Activated naive CD8-positive, alpha-beta T cell treated with anti-CD3 and anti-CD28 coated beads, Interleukin-2, amount 10 ng/mL, durations not matched to agents 7 days and 5 days (primary cell): ENCODE measurements at regions not wholly inside any gene's neighbourhood (a gene's known extent, or its start where the extent isn't known, plus 50 kb on each side); places are given as distances from the start of the nearest gene placed in this dataset.
"Not testable (repeated sequence)": the region's sequence is repeated elsewhere in the genome, so short reads cannot be mapped to it uniquely, and the experiment has no call there.

Source experiments
- ATAC-seq: fragments of 150-1000 bp; cut with Tn5 transposase; one replicate; pipeline ENCODE4 v1.10.0; 2021; ENCODE audit warnings: low read depth, moderate library complexity
- POLR2A ChIA-PET: fragments of 350-600 bp; sonication (Branson Sonifier 250); formaldehyde crosslinking; loops from one replicate; lab custom pipeline; 2021; ENCODE audit warnings: antibody characterized with exemption; lab: Charles Lee
- DNase-seq: peaks from one replicate; pipeline ENCODE4 v3.0.0; 2021
- H3K27ac Mint-ChIP-seq: one replicate; pipeline ENCODE4 v1.8.0; 2022; ENCODE audit warnings: mild to moderate bottlenecking, mixed read lengths
- H3K27me3 Mint-ChIP-seq: one replicate; pipeline ENCODE4 v1.8.0; 2022; ENCODE audit warnings: mild to moderate bottlenecking, moderate library complexity, mixed read lengths
- H3K36me3 Mint-ChIP-seq: one replicate; pipeline ENCODE4 v1.8.0; 2021; ENCODE audit warnings: mild to moderate bottlenecking, mixed read lengths
- H3K4me1 Mint-ChIP-seq: one replicate; pipeline ENCODE4 v1.8.0; 2021; ENCODE audit warnings: mixed read lengths
- H3K4me3 Mint-ChIP-seq: one replicate; pipeline ENCODE4 v1.8.0; 2022; ENCODE audit warnings: mild to moderate bottlenecking, moderate library complexity, mixed read lengths
- H3K9me3 Mint-ChIP-seq: one replicate; pipeline ENCODE4 v1.8.0; 2021; ENCODE audit warnings: mixed read lengths

DNA sequence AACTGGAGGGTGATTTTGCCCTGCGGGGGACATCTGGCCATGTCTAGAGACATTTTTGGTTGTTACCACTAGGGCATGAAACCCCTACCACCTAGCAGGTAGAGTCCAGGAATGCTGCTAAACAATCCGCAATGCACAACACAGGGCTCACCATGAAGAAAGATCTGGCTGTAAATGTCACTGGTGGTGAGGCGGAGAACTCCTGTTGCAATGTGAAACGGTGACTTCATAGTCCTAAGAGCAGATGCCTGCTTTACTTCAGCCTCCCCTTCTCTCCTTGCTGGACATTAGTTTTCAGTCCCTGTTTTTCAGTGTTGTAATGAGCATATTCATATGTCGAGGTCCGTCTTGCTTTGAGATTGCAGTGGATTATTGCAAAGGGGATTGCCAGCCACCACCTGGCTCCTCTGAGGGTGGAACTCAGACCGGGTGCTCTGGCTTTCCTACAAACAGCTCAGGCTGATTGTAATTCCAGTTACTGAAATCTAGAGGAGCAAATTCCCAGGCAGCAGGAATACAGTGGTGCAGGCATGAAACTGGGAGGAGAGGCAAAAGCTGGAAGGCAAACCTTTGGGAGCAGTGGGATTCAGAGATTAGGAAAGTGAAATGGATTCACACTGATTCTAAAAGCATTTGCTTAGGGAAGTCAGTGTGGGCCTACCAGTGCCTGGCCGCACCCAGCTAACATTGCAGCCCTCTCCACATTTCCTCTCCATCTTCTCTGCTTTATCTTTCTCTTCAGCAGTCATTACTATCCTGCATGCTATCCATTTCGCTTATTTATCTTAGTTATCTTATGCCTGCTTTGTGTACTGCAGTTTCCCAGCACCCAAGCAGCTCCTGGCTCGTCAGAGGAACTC lies 76.1 kb upstream of the PCDH8 start:
- H3K27me3 Mint-ChIP-seq, result peaks cover 2% of the 10 kb centered on the region
- ATAC-seq, result no peak
- no peak overlapping the region for H3K27ac Mint-ChIP-seq
- no peaks in the 10 kb centered on the region for H3K36me3 Mint-ChIP-seq
- POLR2A ChIA-PET, result no interaction called here
- H3K4me1 Mint-ChIP-seq, result no peaks in the 10 kb centered on the region
- DNase-seq, result no peak
- H3K4me3 Mint-ChIP-seq, result no peak overlapping the region
- H3K9me3 Mint-ChIP-seq, result no peaks in the 10 kb centered on the region

GRCh38 chr13:52922961-52923360 lies 74.5 kb upstream of the PCDH8 start:
- H3K9me3 Mint-ChIP-seq, result no peaks in the 10 kb centered on the region

GRCh38 chr13:52921194-52921593 lies 72.8 kb upstream of the PCDH8 start:
- Mint-ChIP-seq H3K4me3 (no peak overlapping the region), H3K27me3 (no peaks in the 10 kb centered on the region), H3K36me3 (no peaks in the 10 kb centered on the region), H3K4me1 (no peaks in the 10 kb centered on the region), H3K27ac (no peak overlapping the region), H3K9me3 (no peaks in the 10 kb centered on the region)
- DNase-seq (no peak), ATAC-seq (no peak)
- POLR2A ChIA-PET, result no interaction called here

More at GRCh38 chr13:52922961-52923360, 74.5 kb upstream of the PCDH8 start:
- DNase-seq (no peak), ATAC-seq (no peak)
- H3K4me1 Mint-ChIP-seq, result no peaks in the 10 kb centered on the region
- H3K27me3 Mint-ChIP-seq, result peaks cover 2% of the 10 kb centered on the region
- POLR2A ChIA-PET, result no interaction called here
- no peaks in the 10 kb centered on the region for H3K36me3 Mint-ChIP-seq
- no peak overlapping the region for H3K27ac Mint-ChIP-seq
- H3K4me3 Mint-ChIP-seq, result no peak overlapping the region

GRCh38 chr13:52916486-52916990 lies 68.1 kb upstream of the PCDH8 start:
- Mint-ChIP-seq H3K27ac (no peak overlapping the region), H3K4me3 (no peak overlapping the region), H3K9me3 (no peaks in the 10 kb centered on the region), H3K4me1 (no peaks in the 10 kb centered on the region), H3K27me3 (no peaks in the 10 kb centered on the region), H3K36me3 (no peaks in the 10 kb centered on the region)
- ATAC-seq (no peak), DNase-seq (no peak)
- POLR2A ChIA-PET, result no interaction called here

DNA sequence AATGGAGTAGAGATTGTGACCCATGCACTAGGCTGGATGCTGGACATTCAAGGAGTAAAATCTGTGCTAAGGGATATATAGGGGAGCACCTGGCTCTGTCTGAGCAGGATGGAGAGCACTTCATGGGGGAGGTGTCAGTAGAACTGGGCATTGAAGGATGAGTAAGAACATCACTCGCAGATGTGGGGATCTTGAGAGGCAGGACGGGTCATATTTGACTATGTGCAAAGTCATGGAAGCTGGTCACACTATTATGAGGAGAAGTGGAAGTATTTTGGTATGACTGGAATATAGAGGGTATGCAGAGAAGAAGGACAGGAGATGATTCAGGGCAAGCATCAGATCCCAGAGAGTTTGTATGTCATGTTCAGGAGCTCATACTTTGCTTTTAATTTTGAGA lies 62.9 kb upstream of the PCDH8 start:
- Mint-ChIP-seq H3K36me3 (no peaks in the 10 kb centered on the region), H3K4me1 (no peaks in the 10 kb centered on the region), H3K9me3 (no peaks in the 10 kb centered on the region), H3K4me3 (no peak overlapping the region), H3K27ac (no peak overlapping the region), H3K27me3 (peaks cover 16% of the 10 kb centered on the region)
- DNase-seq (no peak), ATAC-seq (no peak)
- POLR2A ChIA-PET, result no interaction called here

GRCh38 chr13:52910318-52910717 lies 61.9 kb upstream of the PCDH8 start:
- ATAC-seq, H3K9me3 Mint-ChIP-seq, DNase-seq, H3K4me3 Mint-ChIP-seq, H3K27ac Mint-ChIP-seq, H3K4me1 Mint-ChIP-seq, POLR2A ChIA-PET, H3K36me3 Mint-ChIP-seq: not testable (repeated sequence)
- H3K27me3 Mint-ChIP-seq, result peaks cover 24% of the 10 kb centered on the region

GRCh38 chr13:52906122-52906903 lies 57.9 kb upstream of the PCDH8 start:
- no peak for ATAC-seq
- peaks cover 28% of the 10 kb centered on the region for H3K27me3 Mint-ChIP-seq
- no peaks in the 10 kb centered on the region for H3K9me3 Mint-ChIP-seq
- H3K36me3 Mint-ChIP-seq, result no peaks in the 10 kb centered on the region
- DNase-seq, result no peak
- no peak overlapping the region for H3K27ac Mint-ChIP-seq
- POLR2A ChIA-PET, result no interaction called here
- H3K4me3 Mint-ChIP-seq, result no peak overlapping the region
- H3K4me1 Mint-ChIP-seq, result no peaks in the 10 kb centered on the region

DNA sequence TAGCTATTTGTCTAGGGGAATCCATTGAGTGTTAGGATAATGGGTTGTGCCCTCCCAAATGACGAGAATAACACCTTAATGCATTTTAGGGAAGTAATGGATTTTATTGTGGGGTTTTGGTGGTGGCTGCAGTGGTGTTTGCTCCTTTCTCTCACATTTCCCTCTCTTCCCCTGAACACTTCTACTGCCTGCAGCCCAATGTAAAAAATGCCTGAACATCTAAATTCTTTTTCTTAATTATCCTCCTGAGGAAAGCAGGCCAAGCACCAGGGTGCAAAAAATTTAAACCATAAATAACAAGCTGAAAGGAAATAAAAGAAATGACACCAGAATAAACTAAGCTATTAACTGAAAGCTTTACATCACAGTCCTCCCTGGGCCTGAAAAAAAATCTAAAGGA lies 57.3 kb upstream of the PCDH8 start:
- POLR2A ChIA-PET, result no interaction called here
- Mint-ChIP-seq H3K27ac (no peak overlapping the region), H3K27me3 (peaks cover 31% of the 10 kb centered on the region), H3K4me1 (no peaks in the 10 kb centered on the region), H3K36me3 (no peaks in the 10 kb centered on the region), H3K4me3 (no peak overlapping the region), H3K9me3 (no peaks in the 10 kb centered on the region)
- DNase-seq (no peak), ATAC-seq (no peak)

DNA sequence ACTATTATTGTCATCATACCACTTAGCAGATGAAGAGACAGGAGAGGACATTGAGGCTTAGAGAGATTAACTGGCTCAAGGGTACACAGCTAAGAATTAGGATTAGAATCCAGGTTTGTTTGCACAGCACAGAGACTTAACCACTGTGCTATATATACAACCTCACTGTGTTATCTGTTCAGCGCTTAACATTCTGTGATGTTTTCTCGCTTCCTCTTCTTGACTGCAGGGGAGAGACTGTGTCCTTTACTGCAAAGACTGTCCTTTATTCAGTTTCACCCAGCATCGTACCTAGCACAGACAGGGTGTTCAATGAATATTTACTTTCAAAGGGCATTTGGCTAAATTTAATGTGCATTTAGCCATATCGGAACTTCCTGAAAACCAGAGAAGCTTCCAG lies 54.9 kb upstream of the PCDH8 start:
- no peak overlapping the region for H3K4me3 Mint-ChIP-seq
- no peaks in the 10 kb centered on the region for H3K4me1 Mint-ChIP-seq
- no peaks in the 10 kb centered on the region for H3K9me3 Mint-ChIP-seq
- POLR2A ChIA-PET, result no interaction called here
- DNase-seq, result no peak
- H3K36me3 Mint-ChIP-seq, result no peaks in the 10 kb centered on the region
- ATAC-seq, result no peak
- no peak overlapping the region for H3K27ac Mint-ChIP-seq
- peaks cover 19% of the 10 kb centered on the region for H3K27me3 Mint-ChIP-seq

DNA sequence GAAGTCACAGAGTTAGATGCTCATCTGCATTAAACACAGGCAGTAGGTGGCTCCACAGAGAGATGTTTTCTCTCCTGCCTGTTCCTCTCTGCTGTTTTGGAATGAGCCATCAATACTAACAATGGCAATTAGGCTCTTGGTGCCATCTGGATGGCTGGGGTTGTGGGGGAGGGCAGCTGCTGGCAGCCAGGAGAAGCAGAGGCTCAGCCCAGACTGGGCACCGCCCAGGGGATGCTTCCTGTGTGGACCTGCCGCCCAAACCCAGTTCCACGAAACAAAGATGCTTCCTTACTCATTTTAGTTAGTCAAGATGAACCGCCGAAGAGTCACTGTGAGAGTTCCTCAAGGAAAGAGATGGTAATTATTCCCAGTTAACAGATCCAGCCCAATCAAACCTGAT lies 50.8 kb upstream of the PCDH8 start:
- ATAC-seq (no peak), DNase-seq (no peak)
- Mint-ChIP-seq H3K27ac (no peak overlapping the region), H3K36me3 (no peaks in the 10 kb centered on the region), H3K27me3 (peaks cover 3% of the 10 kb centered on the region), H3K4me3 (no peak overlapping the region), H3K9me3 (no peaks in the 10 kb centered on the region), H3K4me1 (no peaks in the 10 kb centered on the region)
- POLR2A ChIA-PET, result no interaction called here
